Panc1 (cell line): ENCODE measurements at regions not wholly inside any gene's neighbourhood (a gene's known extent, or its start where the extent isn't known, plus 50 kb on each side); places are given as distances from the start of the nearest gene placed in this dataset.

Source experiments
- ATAC-seq: fragments of 200-7000 bp; cut with Tn5 transposase; 2 replicates; pipeline ENCODE4 v1.9.1; 2020; ENCODE audit warnings: mild to moderate bottlenecking, moderate library complexity
- BruUV-seq: library from RNA; stranded (reverse); fragments of 400-500 nt; replicated peaks from 2 replicates; lab custom pipeline; 2021; lab: Mats Ljungman, UMichigan
- CTCF ChIA-PET: fragments of 300-600 bp; sonication (Branson Sonifier 250); formaldehyde crosslinking; loops from one replicate; lab custom pipeline; 2022; ENCODE audit warnings: antibody characterized with exemption; lab: Charles Lee
- POLR2A ChIA-PET: fragments of 300-600 bp; sonication (Branson Sonifier 250); formaldehyde crosslinking; loops from one replicate; lab custom pipeline; 2022; ENCODE audit warnings: antibody characterized with exemption; lab: Charles Lee
- DNase-seq: peaks from one replicate; pipeline ENCODE4 v3.0.0-alpha.2; 2010; ENCODE audit warnings: low read depth, low spot score
- H3K27ac ChIP-seq: 2 replicates; pipeline ENCODE4 v1.5.1; 2011; ENCODE audit warnings: mild to moderate bottlenecking, low read length, inconsistent platforms
- H3K27me3 ChIP-seq: fragments of 200-500 bp; sonication (Bioruptor generic); 2 replicates; pipeline ENCODE4 v1.6.0; 2014; ENCODE audit warnings: low read length, inconsistent platforms; ENCODE audit not compliant: control insufficient read depth, insufficient read depth
- H3K36me3 ChIP-seq: fragments of 200-500 bp; sonication (Bioruptor generic); 2 replicates; pipeline ENCODE4 v1.5.1; 2014; ENCODE audit warnings: inconsistent platforms, mild to moderate bottlenecking, low read length, moderate library complexity; ENCODE audit not compliant: control insufficient read depth, insufficient read depth
- H3K4me1 ChIP-seq: 2 replicates; pipeline ENCODE4 v1.5.1; 2011; ENCODE audit warnings: inconsistent platforms, mild to moderate bottlenecking, low read length, moderate library complexity; ENCODE audit not compliant: control insufficient read depth, insufficient read depth
- H3K4me3 ChIP-seq, 2 experiments: 2 replicates each; pipeline ENCODE4 v1.5.1; 2011 to 2012; ENCODE audit warnings: low read depth in 2 of 2, low read length in 2 of 2, mild to moderate bottlenecking in 2 of 2, inconsistent platforms in 1 of 2, moderate library complexity in 1 of 2
- H3K9me3 ChIP-seq: fragments of 200-500 bp; sonication (Bioruptor generic); 2 replicates; pipeline ENCODE4 v1.5.1; 2014; ENCODE audit warnings: low read depth, mild to moderate bottlenecking, inconsistent platforms, low read length, moderate library complexity; ENCODE audit not compliant: control insufficient read depth, insufficient read depth
- POLR2AphosphoS5 ChIP-seq: IDR thresholded peaks from 2 replicates; pipeline ENCODE4 v1.6.1; 2012; ENCODE audit warnings: mild to moderate bottlenecking, low read depth, low read length, moderate library complexity
- SIN3A ChIP-seq: IDR thresholded peaks from 2 replicates; pipeline ENCODE4 v1.6.1; 2012; ENCODE audit warnings: low read depth, mild to moderate bottlenecking, low read length, moderate library complexity, borderline replicate concordance; ENCODE audit not compliant: insufficient read depth
- TCF7L2 ChIP-seq: IDR thresholded peaks from 2 replicates; pipeline ENCODE4 v1.6.1; 2011; ENCODE audit warnings: mild to moderate bottlenecking, low read depth, low read length, inconsistent platforms
- in situ Hi-C: cut with HindIII; loops from 2 replicates; pipeline ENCODE4 v1.10.0; 2016; ENCODE audit warnings: low sequenced_read_pairs, low pct_unique_long_range_greater_than_20kb
- intact Hi-C: fragments of 100-400 bp; cut with micrococcal nuclease; formaldehyde crosslinking; loops from one replicate; pipeline ENCODE4 v1.10.0; 2022; ENCODE audit not compliant: unreplicated experiment
- TF ChIP-seq, protein P1 (sequence below), 2 experiments: IDR thresholded peaks; 2 replicates each; pipeline ENCODE4 v1.6.1; 2011 to 2012; ENCODE audit warnings: low read depth in 2 of 2, control low read depth in 1 of 2, low read length in 1 of 2, mild to moderate bottlenecking in 1 of 2, moderate library complexity in 1 of 2; ENCODE audit not compliant: insufficient read depth in 1 of 2
- TF ChIP-seq, protein P2 (sequence below): fragments of 450-650 bp; IDR thresholded peaks from 2 replicates; pipeline ENCODE4 v1.5.1; 2017; ENCODE audit warnings: mild to moderate bottlenecking

DNA sequence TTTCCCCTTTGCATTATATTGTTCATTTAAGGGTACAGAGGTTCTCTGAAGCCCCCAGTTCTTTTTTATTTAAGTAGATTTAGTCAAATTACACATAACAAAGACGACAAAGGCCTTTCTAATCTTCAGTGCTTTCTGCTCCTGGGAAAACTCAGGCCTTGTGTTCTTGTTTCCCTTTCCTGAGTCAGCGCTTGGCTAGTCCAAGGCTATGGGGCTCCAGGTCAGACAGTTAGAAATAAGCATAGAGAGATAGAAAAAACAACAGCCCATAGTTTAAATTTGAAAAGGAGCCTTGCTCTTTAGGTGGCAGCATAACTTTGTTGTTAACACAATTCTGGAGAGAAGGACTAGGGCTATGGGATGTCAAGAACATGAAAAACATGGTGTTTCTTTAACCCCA lies 97.3 kb downstream of the PPP1R2C start:
- BruUV-seq = no TSS peak
- CTCF ChIA-PET = no interaction called here
- Histone ChIP-seq H3K4me3 (no peak overlapping the region), H3K9me3 (no peaks in the 10 kb centered on the region), H3K4me1 (no peaks in the 10 kb centered on the region), H3K36me3 (no peaks in the 10 kb centered on the region), H3K27me3 (no peaks in the 10 kb centered on the region), H3K27ac (no peak overlapping the region)
- in situ Hi-C loops (no loop called here), intact Hi-C loops (no loop called here)
- POLR2A ChIA-PET = no interaction called here
- DNase-seq (no peak), ATAC-seq (no peak)
- TF ChIP-seq, protein P1, sequence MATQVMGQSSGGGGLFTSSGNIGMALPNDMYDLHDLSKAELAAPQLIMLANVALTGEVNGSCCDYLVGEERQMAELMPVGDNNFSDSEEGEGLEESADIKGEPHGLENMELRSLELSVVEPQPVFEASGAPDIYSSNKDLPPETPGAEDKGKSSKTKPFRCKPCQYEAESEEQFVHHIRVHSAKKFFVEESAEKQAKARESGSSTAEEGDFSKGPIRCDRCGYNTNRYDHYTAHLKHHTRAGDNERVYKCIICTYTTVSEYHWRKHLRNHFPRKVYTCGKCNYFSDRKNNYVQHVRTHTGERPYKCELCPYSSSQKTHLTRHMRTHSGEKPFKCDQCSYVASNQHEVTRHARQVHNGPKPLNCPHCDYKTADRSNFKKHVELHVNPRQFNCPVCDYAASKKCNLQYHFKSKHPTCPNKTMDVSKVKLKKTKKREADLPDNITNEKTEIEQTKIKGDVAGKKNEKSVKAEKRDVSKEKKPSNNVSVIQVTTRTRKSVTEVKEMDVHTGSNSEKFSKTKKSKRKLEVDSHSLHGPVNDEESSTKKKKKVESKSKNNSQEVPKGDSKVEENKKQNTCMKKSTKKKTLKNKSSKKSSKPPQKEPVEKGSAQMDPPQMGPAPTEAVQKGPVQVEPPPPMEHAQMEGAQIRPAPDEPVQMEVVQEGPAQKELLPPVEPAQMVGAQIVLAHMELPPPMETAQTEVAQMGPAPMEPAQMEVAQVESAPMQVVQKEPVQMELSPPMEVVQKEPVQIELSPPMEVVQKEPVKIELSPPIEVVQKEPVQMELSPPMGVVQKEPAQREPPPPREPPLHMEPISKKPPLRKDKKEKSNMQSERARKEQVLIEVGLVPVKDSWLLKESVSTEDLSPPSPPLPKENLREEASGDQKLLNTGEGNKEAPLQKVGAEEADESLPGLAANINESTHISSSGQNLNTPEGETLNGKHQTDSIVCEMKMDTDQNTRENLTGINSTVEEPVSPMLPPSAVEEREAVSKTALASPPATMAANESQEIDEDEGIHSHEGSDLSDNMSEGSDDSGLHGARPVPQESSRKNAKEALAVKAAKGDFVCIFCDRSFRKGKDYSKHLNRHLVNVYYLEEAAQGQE (IDR thresholded peaks at IDR 0.05; ENCODE audit: insufficient read depth in 1 of 2, low read depth in 2 of 2, low read length in 1 of 2) = no peak
- TF ChIP-seq SIN3A = no peak
- TF ChIP-seq TCF7L2 = no peak
- TF ChIP-seq, protein P2, sequence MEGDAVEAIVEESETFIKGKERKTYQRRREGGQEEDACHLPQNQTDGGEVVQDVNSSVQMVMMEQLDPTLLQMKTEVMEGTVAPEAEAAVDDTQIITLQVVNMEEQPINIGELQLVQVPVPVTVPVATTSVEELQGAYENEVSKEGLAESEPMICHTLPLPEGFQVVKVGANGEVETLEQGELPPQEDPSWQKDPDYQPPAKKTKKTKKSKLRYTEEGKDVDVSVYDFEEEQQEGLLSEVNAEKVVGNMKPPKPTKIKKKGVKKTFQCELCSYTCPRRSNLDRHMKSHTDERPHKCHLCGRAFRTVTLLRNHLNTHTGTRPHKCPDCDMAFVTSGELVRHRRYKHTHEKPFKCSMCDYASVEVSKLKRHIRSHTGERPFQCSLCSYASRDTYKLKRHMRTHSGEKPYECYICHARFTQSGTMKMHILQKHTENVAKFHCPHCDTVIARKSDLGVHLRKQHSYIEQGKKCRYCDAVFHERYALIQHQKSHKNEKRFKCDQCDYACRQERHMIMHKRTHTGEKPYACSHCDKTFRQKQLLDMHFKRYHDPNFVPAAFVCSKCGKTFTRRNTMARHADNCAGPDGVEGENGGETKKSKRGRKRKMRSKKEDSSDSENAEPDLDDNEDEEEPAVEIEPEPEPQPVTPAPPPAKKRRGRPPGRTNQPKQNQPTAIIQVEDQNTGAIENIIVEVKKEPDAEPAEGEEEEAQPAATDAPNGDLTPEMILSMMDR = no peak
- TF ChIP-seq POLR2AphosphoS5 = no peak

DNA sequence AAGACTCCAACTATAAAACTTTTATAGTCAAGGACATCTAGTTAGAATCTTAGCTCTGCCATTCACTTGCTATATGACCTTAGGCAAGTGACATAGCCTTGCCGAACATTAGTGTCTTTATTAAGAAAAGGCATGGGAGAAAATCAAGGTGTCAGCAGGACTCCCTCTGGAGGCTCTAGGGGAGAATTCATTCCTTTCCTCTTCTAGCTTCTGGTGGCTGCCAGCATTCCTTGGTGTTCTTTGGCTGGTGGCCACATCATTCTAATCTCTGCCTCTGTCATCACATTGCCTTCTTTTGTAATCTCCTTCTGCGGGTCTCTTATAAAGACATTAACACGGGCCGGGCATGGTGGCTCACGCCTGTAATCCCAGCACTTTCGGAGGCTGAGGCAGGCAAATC lies 99.8 kb downstream of the PPP1R2C start:
- POLR2A ChIA-PET = no interaction called here
- ATAC-seq (no peak), DNase-seq (no peak)
- BruUV-seq = no TSS peak
- no peak for TF ChIP-seq SIN3A
- TF ChIP-seq, protein P1 (IDR thresholded peaks at IDR 0.05; ENCODE audit: insufficient read depth in 1 of 2, low read depth in 2 of 2, low read length in 1 of 2) = no peak
- TF ChIP-seq, protein P2 = no peak; the same call in 1 of the 2 replicates
- TF ChIP-seq POLR2AphosphoS5 = no peak
- Histone ChIP-seq H3K27me3 (no peaks in the 10 kb centered on the region), H3K4me3 (no peak overlapping the region), H3K27ac (no peak overlapping the region), H3K9me3 (no peaks in the 10 kb centered on the region), H3K4me1 (no peaks in the 10 kb centered on the region), H3K36me3 (no peaks in the 10 kb centered on the region)
- in situ Hi-C loops (no loop called here), intact Hi-C loops (no loop called here)
- CTCF ChIA-PET = no interaction called here
